Prostate gland (tissue), 2 donors: ENCODE measurements at regions not wholly inside any gene's neighbourhood (a gene's known extent, or its start where the extent isn't known, plus 50 kb on each side); places are given as distances from the start of the nearest gene placed in this dataset.

Experiments used
- CTCF ChIP-seq, 4 experiments: fragments of 200-600 bp in 2 of 4; fragments of 450-650 bp in 2 of 4; sonication (generic) in 2 of 4; IDR thresholded peaks; 1 replicate in 3 of 4; 2 replicates in 1 of 4; pipeline ENCODE4 v1.5.1; 2016 to 2019; ENCODE audit warnings: antibody characterized with exemption in 4 of 4, mild to moderate bottlenecking in 2 of 4, moderate library complexity in 2 of 4
- POLR2A ChIP-seq: fragments of 450-650 bp; IDR thresholded peaks from one replicate; pipeline ENCODE4 v1.6.1; 2016; ENCODE audit warnings: antibody characterized with exemption, mild to moderate bottlenecking
- POLR2AphosphoS5 ChIP-seq: sonication (generic); formaldehyde crosslinking; IDR thresholded peaks from one replicate; pipeline ENCODE4 v1.6.1; 2017; ENCODE audit warnings: antibody characterized with exemption

DNA sequence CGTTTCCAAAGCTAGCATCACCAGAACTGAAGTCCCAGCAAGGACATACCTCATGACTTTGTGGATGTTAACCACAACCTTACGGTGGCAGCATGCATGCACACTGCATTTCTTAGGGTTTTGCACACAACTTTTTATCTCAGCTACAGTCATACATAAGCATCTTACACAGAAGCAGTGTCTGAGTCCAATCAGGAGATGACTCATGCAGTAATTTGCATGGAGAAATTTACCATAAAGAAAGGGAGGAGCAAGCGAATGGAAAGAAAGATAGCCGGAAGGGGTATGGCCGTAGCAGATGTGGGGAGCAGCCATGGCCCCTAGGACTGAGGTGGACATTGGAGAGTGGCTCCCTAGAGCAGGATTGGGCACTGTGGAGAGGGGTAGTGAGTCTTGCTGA is 522.5 kb downstream of the GALR1 start:
- TF ChIP-seq CTCF (IDR thresholded peaks at IDR 0.05) (no peak), POLR2A (no peak), POLR2AphosphoS5 (no peak)
